GM23248 (cell line): ENCODE measurements at regions not wholly inside any gene's neighbourhood (a gene's known extent, or its start where the extent isn't known, plus 50 kb on each side); places are given as distances from the start of the nearest gene placed in this dataset.

Experiments
- EZH2 ChIP-seq: fragments of 200-600 bp; sonication (generic); IDR thresholded peaks from 2 replicates; pipeline ENCODE4 v1.6.1; 2018; ENCODE audit warnings: antibody characterized with exemption, mild to moderate bottlenecking; ENCODE audit not compliant: insufficient read depth, poor library complexity, severe bottlenecking
- EZH2phosphoT487 ChIP-seq: fragments of 200-600 bp; sonication (generic); IDR thresholded peaks from 2 replicates; pipeline ENCODE4 v1.6.1; 2018; ENCODE audit warnings: antibody characterized with exemption, moderate library complexity, mild to moderate bottlenecking, low read depth; ENCODE audit not compliant: insufficient read depth

DNA sequence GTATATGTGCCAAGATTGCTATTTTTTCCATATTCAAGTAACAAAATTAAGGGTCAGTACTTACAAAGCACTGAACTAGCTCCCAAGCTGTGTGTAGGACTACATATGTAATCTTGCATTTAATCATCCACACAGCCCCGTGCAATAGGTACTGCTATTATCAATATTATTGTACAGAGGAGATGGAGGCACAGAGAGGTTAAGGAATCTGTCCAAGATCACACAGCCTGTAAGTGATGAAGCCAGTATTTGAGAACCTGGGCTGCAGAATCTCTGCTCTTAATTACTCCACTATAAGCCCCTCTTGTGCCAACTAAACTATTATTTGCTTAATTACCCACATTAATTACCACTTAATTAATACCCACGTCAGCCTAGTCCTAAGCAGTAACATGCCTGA, 134.1 kb downstream of the KATNIP start:
- no peak for TF ChIP-seq EZH2phosphoT487
- no peak for TF ChIP-seq EZH2
